Right atrium auricular region (tissue), 2 donors: ENCODE measurements at regions not wholly inside any gene's neighbourhood (a gene's known extent, or its start where the extent isn't known, plus 50 kb on each side); places are given as distances from the start of the nearest gene placed in this dataset.

Experiments
- DNase-seq: peaks from one replicate; pipeline ENCODE4 v3.0.0-alpha.2; 2019; ENCODE audit warnings: low spot score
- H3K27ac ChIP-seq, 2 donors: fragments of 200-600 bp; sonication (generic); 1 replicate in 1 of 2; 2 replicates in 1 of 2; pipeline ENCODE4 v1.5.1; 2016 to 2019
- H3K27me3 ChIP-seq, 2 donors: fragments of 200-600 bp; sonication (generic); one replicate each; pipeline versions ENCODE4 v1.5.1 to v1.6.0; 2017 to 2019
- H3K36me3 ChIP-seq: fragments of 200-600 bp; sonication (generic); one replicate; pipeline ENCODE4 v1.5.1; 2016
- H3K4me1 ChIP-seq, 2 donors: fragments of 200-600 bp; sonication (generic); one replicate each; pipeline versions ENCODE4 v1.5.1 to v1.6.0; 2017 to 2019
- H3K4me3 ChIP-seq, 2 donors: fragments of 200-600 bp; sonication (generic); 1 replicate in 1 of 2; 2 replicates in 1 of 2; pipeline ENCODE4 v1.5.1; 2017 to 2019; ENCODE audit warnings: mild to moderate bottlenecking in 1 of 2, moderate library complexity in 1 of 2
- H3K9me3 ChIP-seq, 2 donors: fragments of 200-600 bp; sonication (generic); one replicate each; pipeline ENCODE4 v1.5.1; 2019
- CTCF ChIP-seq, 2 donors: fragments of 200-600 bp; sonication (generic); IDR thresholded peaks; one replicate each; pipeline ENCODE4 v1.5.1; 2019; ENCODE audit warnings: antibody characterized with exemption in 2 of 2

GRCh38 chr2:62319070-62319469 is 123.2 kb downstream of the B3GNT2 start:
- TF ChIP-seq CTCF (IDR thresholded peaks at IDR 0.05): no peak
- no peaks in the 10 kb centered on the region for H3K36me3 ChIP-seq
- H3K4me1 ChIP-seq: no peaks in the 10 kb centered on the region
- H3K4me3 ChIP-seq: no peak overlapping the region
- DNase-seq: no peak
- no peak overlapping the region for H3K27ac ChIP-seq
- no peaks in the 10 kb centered on the region for H3K9me3 ChIP-seq
- H3K27me3 ChIP-seq: no peaks in the 10 kb centered on the region

GRCh38 chr2:62315476-62315875 is 119.6 kb downstream of the B3GNT2 start:
- H3K27ac ChIP-seq: no peak overlapping the region
- TF ChIP-seq CTCF (IDR thresholded peaks at IDR 0.05): no peak
- DNase-seq: no peak
- H3K27me3 ChIP-seq: no peaks in the 10 kb centered on the region
- no peak overlapping the region for H3K4me3 ChIP-seq
- H3K4me1 ChIP-seq: no peaks in the 10 kb centered on the region
- H3K36me3 ChIP-seq: no peaks in the 10 kb centered on the region
- no peaks in the 10 kb centered on the region for H3K9me3 ChIP-seq

GRCh38 chr2:62314291-62314690 is 118.4 kb downstream of the B3GNT2 start:
- Histone ChIP-seq H3K4me1 (peaks cover 0 to 8% of the 10 kb centered on the region in 2 donors), H3K36me3 (no peaks in the 10 kb centered on the region), H3K27me3 (no peaks in the 10 kb centered on the region), H3K4me3 (no peak overlapping the region), H3K27ac (no peak overlapping the region), H3K9me3 (no peaks in the 10 kb centered on the region)
- DNase-seq: no peak
- no peak for TF ChIP-seq CTCF (IDR thresholded peaks at IDR 0.05)

- Histone ChIP-seq H3K27ac (no peak overlapping the region), H3K4me3 (no peak overlapping the region), H3K36me3 (no peaks in the 10 kb centered on the region), H3K4me1 (peaks cover 0 to 13% of the 10 kb centered on the region in 2 donors), H3K27me3 (no peaks in the 10 kb centered on the region), H3K9me3 (no peaks in the 10 kb centered on the region)
- TF ChIP-seq CTCF (IDR thresholded peaks at IDR 0.05): no peak
- DNase-seq: no peak
Measured at GRCh38 chr2:62313449-62314227, 117.7 kb downstream of the B3GNT2 start.

- Histone ChIP-seq H3K9me3 (no peaks in the 10 kb centered on the region), H3K4me1 (peaks cover 0 to 43% of the 10 kb centered on the region in 2 donors), H3K27ac (peak overlapping the region; percentile 2 to 13), H3K4me3 (peak overlapping the region in 1 of 2 donors; percentile 18), H3K27me3 (no peaks in the 10 kb centered on the region), H3K36me3 (no peaks in the 10 kb centered on the region)
- DNase-seq: no peak
- TF ChIP-seq CTCF (IDR thresholded peaks at IDR 0.05): no peak
Measured at GRCh38 chr2:62309465-62310091, 113.7 kb downstream of the B3GNT2 start.
